ENCODE measurements at regions not wholly inside any gene's neighbourhood (a gene's known extent, or its start where the extent isn't known, plus 50 kb on each side); places are given as distances from the start of the nearest gene placed in this dataset.
"Not testable (repeated sequence)": the region's sequence is repeated elsewhere in the genome, so short reads cannot be mapped to it uniquely, and the experiment has no call there.

DNA sequence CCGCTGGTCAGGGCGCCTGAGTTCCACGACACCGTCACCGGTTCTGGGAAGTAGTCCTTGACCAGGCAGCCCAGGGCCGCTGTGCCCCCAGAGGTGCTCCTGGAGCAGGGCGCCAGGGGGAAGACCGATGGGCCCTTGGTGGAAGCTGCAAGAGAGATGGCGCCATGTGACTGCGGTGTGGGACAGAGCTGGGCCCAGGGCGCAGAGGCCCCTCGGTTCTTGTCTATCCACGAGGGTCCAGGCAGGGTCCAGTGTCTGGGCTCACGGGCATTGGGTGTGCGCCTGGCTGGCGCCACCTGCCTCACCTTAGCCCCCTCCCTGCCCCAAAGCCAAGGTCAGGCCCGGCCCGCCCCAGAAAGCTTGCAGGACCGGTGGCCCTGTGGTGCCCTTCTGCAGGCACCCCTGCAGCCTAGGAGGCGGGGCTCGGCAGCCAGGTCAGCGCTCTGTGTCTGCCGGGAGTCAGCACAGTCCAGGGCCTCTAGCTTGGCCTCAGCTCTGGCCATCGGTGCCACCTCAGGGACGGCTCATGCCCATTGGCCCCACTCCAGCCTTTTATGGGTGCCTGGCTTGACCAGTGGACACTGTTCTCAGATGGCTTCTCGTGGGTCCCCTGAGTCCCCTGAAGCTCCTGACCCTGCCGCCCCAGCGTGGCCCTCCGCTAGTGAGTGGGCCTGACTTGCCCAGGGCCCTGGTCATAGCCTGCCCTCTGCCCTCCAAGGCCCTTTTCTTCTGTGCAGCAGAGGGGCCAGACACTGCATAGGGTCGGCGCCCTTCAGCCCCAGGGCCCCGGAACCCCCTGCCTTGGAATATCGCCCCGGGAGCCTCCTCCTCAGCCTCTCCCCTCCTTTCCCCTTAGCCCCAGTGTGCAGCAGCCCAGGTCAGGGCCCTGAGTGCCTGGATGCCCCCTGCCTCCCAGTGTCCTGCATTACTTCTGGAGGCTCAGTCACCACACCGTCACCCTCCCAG is 245.2 kb downstream of the TMEM121 start:
- H3K27ac ChIP-seq; H3K36me3 ChIP-seq; H3K27me3 ChIP-seq (replicated peaks; ENCODE audit: insufficient read depth); H3K4me3 ChIP-seq; H3K9me3 ChIP-seq; DNase-seq (ENCODE audit: low spot score); H3K4me1 ChIP-seq (ENCODE audit: control insufficient read depth in 1 of 2, low read depth in 2 of 2); ATAC-seq (ENCODE audit: insufficient number of reproducible peaks, low FRiP score, low read depth): not testable (repeated sequence)

DNA sequence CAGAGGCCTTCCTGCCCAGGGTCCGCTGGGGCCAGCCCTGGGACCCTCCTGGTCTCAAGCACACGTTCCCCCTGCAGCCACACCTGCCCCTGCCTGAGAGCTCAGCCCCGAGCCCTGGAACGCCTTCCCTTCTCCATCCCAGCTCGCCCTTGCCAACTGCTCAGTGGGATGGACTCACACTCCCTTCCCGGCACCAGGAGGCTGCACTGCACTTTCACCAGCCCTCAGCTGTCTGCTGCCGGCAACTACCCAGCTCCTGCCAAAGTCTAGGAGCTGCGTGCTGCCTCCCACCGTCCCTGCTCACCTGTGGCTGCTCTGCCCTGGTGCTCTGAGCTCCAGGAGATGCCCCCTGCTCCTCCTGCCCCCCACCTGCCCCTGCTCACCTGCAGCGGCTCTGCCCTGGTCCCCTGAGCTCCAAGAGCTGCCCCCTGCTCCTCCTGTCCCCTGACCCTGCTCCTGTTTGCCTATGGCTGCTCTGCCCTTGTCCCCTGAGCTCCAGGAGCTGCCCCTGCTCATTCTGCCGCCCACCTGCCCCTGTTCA is 246.4 kb downstream of the TMEM121 start:
- DNase-seq (ENCODE audit: low spot score); H3K27ac ChIP-seq; ATAC-seq (ENCODE audit: insufficient number of reproducible peaks, low FRiP score, low read depth); H3K9me3 ChIP-seq; H3K27me3 ChIP-seq (replicated peaks; ENCODE audit: insufficient read depth); H3K4me1 ChIP-seq (ENCODE audit: control insufficient read depth in 1 of 2, low read depth in 2 of 2); H3K36me3 ChIP-seq; H3K4me3 ChIP-seq: not testable (repeated sequence)

DNA sequence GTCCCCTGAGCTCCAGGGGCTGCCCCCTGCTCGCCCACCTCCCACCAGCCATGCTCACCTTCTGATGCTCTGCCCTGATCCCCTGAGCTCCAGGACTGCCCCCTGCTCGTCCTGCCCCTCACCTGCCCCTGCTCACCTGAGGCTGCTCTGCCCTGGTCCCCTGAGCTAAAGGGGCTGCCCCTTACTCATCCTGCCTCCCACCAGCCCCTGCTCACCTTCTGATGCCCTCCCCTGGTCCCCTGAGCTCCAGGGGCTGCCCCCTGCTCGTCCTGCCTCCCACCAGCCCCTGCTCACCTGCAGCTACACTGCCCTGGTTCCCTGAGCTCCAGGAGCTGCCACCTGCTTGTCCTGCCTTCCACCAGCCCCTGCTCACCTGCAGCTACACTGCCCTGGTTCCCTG is 247.2 kb downstream of the TMEM121 start:
- Histone ChIP-seq H3K27ac (no peak overlapping the region), H3K4me1 (ENCODE audit: control insufficient read depth in 1 of 2, low read depth in 2 of 2) (no peaks in the 10 kb centered on the region), H3K4me3 (no peak overlapping the region), H3K9me3 (peaks cover 1% of the 10 kb centered on the region), H3K27me3 (replicated peaks; ENCODE audit: insufficient read depth) (no peaks in the 10 kb centered on the region), H3K36me3 (no peaks in the 10 kb centered on the region)
- DNase-seq (ENCODE audit: low spot score) (no peak), ATAC-seq (ENCODE audit: insufficient number of reproducible peaks, low FRiP score, low read depth) (no peak)
- TF ChIP-seq, protein P1, sequence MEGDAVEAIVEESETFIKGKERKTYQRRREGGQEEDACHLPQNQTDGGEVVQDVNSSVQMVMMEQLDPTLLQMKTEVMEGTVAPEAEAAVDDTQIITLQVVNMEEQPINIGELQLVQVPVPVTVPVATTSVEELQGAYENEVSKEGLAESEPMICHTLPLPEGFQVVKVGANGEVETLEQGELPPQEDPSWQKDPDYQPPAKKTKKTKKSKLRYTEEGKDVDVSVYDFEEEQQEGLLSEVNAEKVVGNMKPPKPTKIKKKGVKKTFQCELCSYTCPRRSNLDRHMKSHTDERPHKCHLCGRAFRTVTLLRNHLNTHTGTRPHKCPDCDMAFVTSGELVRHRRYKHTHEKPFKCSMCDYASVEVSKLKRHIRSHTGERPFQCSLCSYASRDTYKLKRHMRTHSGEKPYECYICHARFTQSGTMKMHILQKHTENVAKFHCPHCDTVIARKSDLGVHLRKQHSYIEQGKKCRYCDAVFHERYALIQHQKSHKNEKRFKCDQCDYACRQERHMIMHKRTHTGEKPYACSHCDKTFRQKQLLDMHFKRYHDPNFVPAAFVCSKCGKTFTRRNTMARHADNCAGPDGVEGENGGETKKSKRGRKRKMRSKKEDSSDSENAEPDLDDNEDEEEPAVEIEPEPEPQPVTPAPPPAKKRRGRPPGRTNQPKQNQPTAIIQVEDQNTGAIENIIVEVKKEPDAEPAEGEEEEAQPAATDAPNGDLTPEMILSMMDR (IDR thresholded peaks at IDR 0.05) = no peak

DNA sequence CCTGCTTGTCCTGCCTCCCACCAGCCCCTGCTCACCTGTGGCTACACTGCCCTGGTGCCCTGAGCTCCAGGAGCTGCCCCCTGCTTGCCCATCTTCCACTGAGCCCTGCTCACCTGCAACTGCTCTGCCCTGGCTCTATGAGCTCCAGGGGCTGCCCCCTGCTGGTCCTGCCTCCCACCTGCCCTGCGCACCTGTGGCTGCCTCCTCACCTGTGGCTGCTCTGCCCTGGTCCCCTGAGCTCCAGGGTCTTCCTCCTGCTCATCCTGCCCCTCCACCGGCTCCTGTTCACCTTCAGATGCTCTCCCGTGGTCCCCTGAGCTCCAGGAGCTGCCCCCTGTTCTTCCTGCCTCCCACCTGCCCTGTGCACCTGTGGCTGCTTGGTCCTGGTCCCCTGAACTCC is 247.6 kb downstream of the TMEM121 start:
- Histone ChIP-seq H3K4me1 (ENCODE audit: control insufficient read depth in 1 of 2, low read depth in 2 of 2) (no peaks in the 10 kb centered on the region), H3K27me3 (replicated peaks; ENCODE audit: insufficient read depth) (no peaks in the 10 kb centered on the region), H3K27ac (no peak overlapping the region), H3K4me3 (no peak overlapping the region), H3K9me3 (peaks cover 4% of the 10 kb centered on the region), H3K36me3 (no peaks in the 10 kb centered on the region)
- ATAC-seq (ENCODE audit: insufficient number of reproducible peaks, low FRiP score, low read depth) = no peak
- TF ChIP-seq, protein P1 (IDR thresholded peaks at IDR 0.05) = no peak
- DNase-seq (ENCODE audit: low spot score) = no peak

DNA sequence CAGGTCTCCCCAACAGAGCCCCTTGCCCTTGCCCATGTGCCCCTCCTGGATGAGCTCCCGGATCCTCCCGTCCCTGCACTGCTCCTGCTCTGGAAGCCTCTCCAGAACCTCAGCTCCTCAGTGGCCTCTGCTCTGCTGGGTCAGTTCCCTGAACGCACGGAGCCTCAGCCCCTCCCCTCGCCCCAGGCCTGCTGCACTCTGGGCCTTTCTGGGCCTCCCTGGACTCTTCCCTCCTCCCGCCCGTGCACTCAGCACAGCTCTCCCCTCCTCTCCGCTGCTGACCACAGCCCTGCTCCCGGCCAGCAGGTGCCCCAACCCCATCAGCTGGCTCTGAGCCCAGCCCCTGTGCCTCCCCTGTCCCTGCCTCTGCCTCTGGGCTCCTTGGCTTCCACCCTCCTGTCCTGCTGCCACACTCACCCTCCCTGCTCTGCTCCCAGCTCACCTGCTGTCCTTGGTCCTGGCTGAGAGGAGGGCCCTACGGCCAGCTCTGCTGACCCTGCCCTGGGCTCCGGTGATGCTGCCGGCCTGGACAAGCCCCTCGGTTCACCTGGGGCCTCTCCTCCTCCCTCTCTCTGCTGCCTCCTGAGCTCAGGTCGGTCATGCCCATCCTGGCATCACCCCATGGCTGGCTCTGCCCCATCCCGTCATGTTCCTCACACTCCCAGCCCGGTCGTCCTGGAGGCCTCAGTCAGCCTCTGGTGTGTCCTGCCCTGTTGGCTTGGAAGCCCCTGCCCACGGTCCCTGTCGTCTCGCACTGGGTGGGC is 248.4 kb downstream of the TMEM121 start:
- ATAC-seq (ENCODE audit: insufficient number of reproducible peaks, low FRiP score, low read depth); H3K9me3 ChIP-seq; H3K4me1 ChIP-seq (ENCODE audit: control insufficient read depth in 1 of 2, low read depth in 2 of 2): not testable (repeated sequence)

DNA sequence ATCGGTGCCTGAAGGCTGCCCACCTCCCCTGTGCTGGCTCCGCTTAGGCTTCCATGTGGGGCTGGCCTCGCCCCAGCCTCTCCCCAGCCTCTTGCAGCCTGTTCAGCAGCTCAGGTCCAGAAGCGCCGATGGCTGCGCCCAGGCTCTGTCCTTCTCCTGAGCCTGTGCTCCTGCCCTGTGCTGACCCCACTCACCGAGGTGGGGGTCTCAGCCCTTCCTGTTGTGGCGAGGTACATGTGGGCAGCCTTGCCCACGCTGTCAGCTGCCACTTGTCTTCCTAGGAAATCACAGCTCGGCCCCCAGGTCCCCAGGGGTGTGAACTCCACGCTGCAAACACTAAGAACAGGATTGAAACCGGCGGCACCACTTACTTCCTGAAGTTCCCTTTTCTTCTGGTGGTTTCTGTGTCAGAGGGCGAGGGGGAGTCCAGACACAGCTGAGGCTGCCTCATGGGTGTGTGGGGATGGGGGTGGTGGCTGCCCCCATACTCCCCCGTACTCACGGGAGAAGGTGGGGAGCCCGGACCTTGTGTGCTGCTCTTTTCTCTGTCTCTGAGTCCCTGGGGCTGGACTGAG is 249.1 kb downstream of the TMEM121 start:
- DNase-seq (ENCODE audit: low spot score) = not testable (repeated sequence)

More for the DNA sequence above, 248.4 kb downstream of the TMEM121 start:
- DNase-seq (ENCODE audit: low spot score); H3K4me3 ChIP-seq; H3K27ac ChIP-seq; H3K36me3 ChIP-seq; H3K27me3 ChIP-seq (replicated peaks; ENCODE audit: insufficient read depth): not testable (repeated sequence)

DNA sequence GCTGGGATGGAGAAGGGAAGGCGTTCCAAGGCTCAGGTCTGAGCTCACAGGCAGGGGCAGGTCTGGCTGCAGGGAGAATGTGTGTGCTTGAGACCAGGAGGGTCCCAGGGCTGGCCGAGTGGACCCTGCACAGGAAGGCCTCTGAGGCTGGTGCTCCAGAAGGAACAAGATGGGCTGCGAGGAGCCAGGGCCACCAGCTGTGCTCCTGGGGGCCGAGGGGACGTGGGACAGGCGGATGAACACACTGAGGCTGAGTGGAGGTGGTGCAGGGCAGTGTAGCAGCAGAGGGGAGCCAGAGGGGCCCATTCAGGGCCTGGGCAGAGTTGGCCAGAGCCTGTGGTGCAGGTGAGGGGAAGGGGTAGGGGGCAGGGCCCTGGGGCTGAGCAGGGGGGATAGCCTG is 249.7 kb downstream of the TMEM121 start:
- not testable (repeated sequence) for H3K4me1 ChIP-seq (ENCODE audit: control insufficient read depth in 1 of 2, low read depth in 2 of 2); ATAC-seq (ENCODE audit: insufficient number of reproducible peaks, low FRiP score, low read depth); H3K27me3 ChIP-seq (replicated peaks; ENCODE audit: insufficient read depth); DNase-seq (ENCODE audit: low spot score); H3K4me3 ChIP-seq; H3K36me3 ChIP-seq; H3K27ac ChIP-seq
- H3K9me3 ChIP-seq = peaks cover 17% of the 10 kb centered on the region

More for the DNA sequence above, 249.1 kb downstream of the TMEM121 start:
- not testable (repeated sequence) for H3K4me1 ChIP-seq (ENCODE audit: control insufficient read depth in 1 of 2, low read depth in 2 of 2); H3K27ac ChIP-seq; ATAC-seq (ENCODE audit: insufficient number of reproducible peaks, low FRiP score, low read depth); H3K27me3 ChIP-seq (replicated peaks; ENCODE audit: insufficient read depth); H3K4me3 ChIP-seq; H3K36me3 ChIP-seq
- peaks cover 12% of the 10 kb centered on the region for H3K9me3 ChIP-seq
